HG02759 (cell line): ENCODE measurements at regions not wholly inside any gene's neighbourhood (a gene's known extent, or its start where the extent isn't known, plus 50 kb on each side); places are given as distances from the start of the nearest gene placed in this dataset.
"Not testable (repeated sequence)": the region's sequence is repeated elsewhere in the genome, so short reads cannot be mapped to it uniquely, and the experiment has no call there.

Source experiments
- ATAC-seq: cut with Tn5 transposase; IDR thresholded peaks from one replicate; pipeline ENCODE4 v1.9.1; 2021; ENCODE audit warnings: mild to moderate bottlenecking, moderate library complexity; ENCODE audit not compliant: unreplicated experiment

GRCh38 chr6:140271759-140272377 is 897.4 kb upstream of the CITED2 start:
- ATAC-seq = peak; percentile 98

- ATAC-seq = no peak
Observed at GRCh38 chr6:140269591-140270165, 895.2 kb upstream of the CITED2 start.

GRCh38 chr6:140264431-140264830 is 890.0 kb upstream of the CITED2 start:
- no peak for ATAC-seq

- ATAC-seq = not testable (repeated sequence)
Observed at GRCh38 chr6:140258302-140258701, 883.9 kb upstream of the CITED2 start.

- ATAC-seq = no peak
Observed at GRCh38 chr6:140256248-140256647, 881.8 kb upstream of the CITED2 start.

GRCh38 chr6:140253096-140253495 is 878.6 kb upstream of the CITED2 start:
- ATAC-seq = no peak

GRCh38 chr6:140252099-140252498 is 877.7 kb upstream of the CITED2 start:
- ATAC-seq = no peak

- no peak for ATAC-seq
Observed at GRCh38 chr6:140245296-140246040, 871.0 kb upstream of the CITED2 start.

GRCh38 chr6:140237251-140237650 is 862.8 kb upstream of the CITED2 start:
- no peak for ATAC-seq

- ATAC-seq = no peak
Observed at GRCh38 chr6:140236732-140237131, 862.3 kb upstream of the CITED2 start.

GRCh38 chr6:140230282-140230681 is 855.8 kb upstream of the CITED2 start:
- ATAC-seq = no peak

- ATAC-seq = no peak
Observed at GRCh38 chr6:140228491-140228890, 854.0 kb upstream of the CITED2 start.

GRCh38 chr6:140226637-140227036 is 852.2 kb upstream of the CITED2 start:
- ATAC-seq = no peak

GRCh38 chr6:140225701-140226436 is 851.4 kb upstream of the CITED2 start:
- no peak for ATAC-seq

GRCh38 chr6:140217283-140217682 is 842.8 kb upstream of the CITED2 start:
- no peak for ATAC-seq

GRCh38 chr6:140209775-140210174 is 835.3 kb upstream of the CITED2 start:
- ATAC-seq = no peak

GRCh38 chr6:140208286-140208685 is 833.8 kb upstream of the CITED2 start:
- ATAC-seq = no peak

- ATAC-seq = no peak
Observed at GRCh38 chr6:140205795-140206593, 831.5 kb upstream of the CITED2 start.

GRCh38 chr6:140204154-140204553 is 829.7 kb upstream of the CITED2 start:
- ATAC-seq = no peak

GRCh38 chr6:140203661-140204147 is 829.3 kb upstream of the CITED2 start:
- ATAC-seq = no peak
